OCI-LY3 (cell line): ENCODE measurements at regions not wholly inside any gene's neighbourhood (a gene's known extent, or its start where the extent isn't known, plus 50 kb on each side); places are given as distances from the start of the nearest gene placed in this dataset.

ENCODE experiments used
- CTCF ChIP-seq: fragments of 200-600, 300-600 bp; sonication (generic); IDR thresholded peaks from 2 replicates; pipeline ENCODE4 v1.5.1; 2014; ENCODE audit warnings: antibody characterized with exemption, low read length, low read depth
- EZH2phosphoT487 ChIP-seq: fragments of 200-600 bp; shearing (Covaris generic); IDR thresholded peaks from 2 replicates; pipeline ENCODE4 v1.6.1; 2018; ENCODE audit warnings: antibody characterized with exemption, mixed run types, low read depth

GRCh38 chr1:30267856-30268255, 455.5 kb downstream of the MATN1 start:
- TF ChIP-seq CTCF (no peak), EZH2phosphoT487 (no peak)
